ENCODE measurements at regions not wholly inside any gene's neighbourhood (a gene's known extent, or its start where the extent isn't known, plus 50 kb on each side); places are given as distances from the start of the nearest gene placed in this dataset.

- DNase-seq (ENCODE audit: low spot score): no peak
- in situ Hi-C loops (cut with MboI; ENCODE audit: low sequenced_read_pairs, unreplicated experiment): no loop called here
- TF ChIP-seq, protein P1, sequence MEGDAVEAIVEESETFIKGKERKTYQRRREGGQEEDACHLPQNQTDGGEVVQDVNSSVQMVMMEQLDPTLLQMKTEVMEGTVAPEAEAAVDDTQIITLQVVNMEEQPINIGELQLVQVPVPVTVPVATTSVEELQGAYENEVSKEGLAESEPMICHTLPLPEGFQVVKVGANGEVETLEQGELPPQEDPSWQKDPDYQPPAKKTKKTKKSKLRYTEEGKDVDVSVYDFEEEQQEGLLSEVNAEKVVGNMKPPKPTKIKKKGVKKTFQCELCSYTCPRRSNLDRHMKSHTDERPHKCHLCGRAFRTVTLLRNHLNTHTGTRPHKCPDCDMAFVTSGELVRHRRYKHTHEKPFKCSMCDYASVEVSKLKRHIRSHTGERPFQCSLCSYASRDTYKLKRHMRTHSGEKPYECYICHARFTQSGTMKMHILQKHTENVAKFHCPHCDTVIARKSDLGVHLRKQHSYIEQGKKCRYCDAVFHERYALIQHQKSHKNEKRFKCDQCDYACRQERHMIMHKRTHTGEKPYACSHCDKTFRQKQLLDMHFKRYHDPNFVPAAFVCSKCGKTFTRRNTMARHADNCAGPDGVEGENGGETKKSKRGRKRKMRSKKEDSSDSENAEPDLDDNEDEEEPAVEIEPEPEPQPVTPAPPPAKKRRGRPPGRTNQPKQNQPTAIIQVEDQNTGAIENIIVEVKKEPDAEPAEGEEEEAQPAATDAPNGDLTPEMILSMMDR (IDR thresholded peaks at IDR 0.05; ENCODE audit: borderline replicate concordance, control extremely low read depth, extremely low read depth, insufficient read depth, missing control alignments): no peak
Observed at GRCh38 chrX:109830157-109830703, 97.2 kb upstream of the ACSL4 start.

GRCh38 chrX:109830704-109831206, 97.7 kb upstream of the ACSL4 start:
- no peak for DNase-seq (ENCODE audit: low spot score)
- TF ChIP-seq, protein P1 (IDR thresholded peaks at IDR 0.05; ENCODE audit: borderline replicate concordance, control extremely low read depth, extremely low read depth, insufficient read depth, missing control alignments): no peak
- in situ Hi-C loops (cut with MboI; ENCODE audit: low sequenced_read_pairs, unreplicated experiment): no loop called here

GRCh38 chrX:109831326-109831985, 98.4 kb upstream of the ACSL4 start:
- in situ Hi-C loops (cut with MboI; ENCODE audit: low sequenced_read_pairs, unreplicated experiment): no loop called here
- TF ChIP-seq, protein P1 (IDR thresholded peaks at IDR 0.05; ENCODE audit: borderline replicate concordance, control extremely low read depth, extremely low read depth, insufficient read depth, missing control alignments): no peak
- no peak for DNase-seq (ENCODE audit: low spot score)

GRCh38 chrX:109839694-109840567, 106.9 kb upstream of the ACSL4 start:
- TF ChIP-seq, protein P1 (IDR thresholded peaks at IDR 0.05; ENCODE audit: borderline replicate concordance, control extremely low read depth, extremely low read depth, insufficient read depth, missing control alignments): no peak

GRCh38 chrX:109840585-109840984, 107.5 kb upstream of the ACSL4 start:
- in situ Hi-C loops (cut with MboI; ENCODE audit: low sequenced_read_pairs, unreplicated experiment): no loop called here
- DNase-seq (ENCODE audit: low spot score): no peak
- TF ChIP-seq, protein P1 (IDR thresholded peaks at IDR 0.05; ENCODE audit: borderline replicate concordance, control extremely low read depth, extremely low read depth, insufficient read depth, missing control alignments): no peak

More at GRCh38 chrX:109839694-109840567, 106.9 kb upstream of the ACSL4 start:
- in situ Hi-C loops (cut with MboI; ENCODE audit: low sequenced_read_pairs, unreplicated experiment): no loop called here
- no peak for DNase-seq (ENCODE audit: low spot score)

GRCh38 chrX:109841257-109841656, 108.2 kb upstream of the ACSL4 start:
- TF ChIP-seq, protein P1 (IDR thresholded peaks at IDR 0.05; ENCODE audit: borderline replicate concordance, control extremely low read depth, extremely low read depth, insufficient read depth, missing control alignments): no peak
- in situ Hi-C loops (cut with MboI; ENCODE audit: low sequenced_read_pairs, unreplicated experiment): no loop called here
- DNase-seq (ENCODE audit: low spot score): no peak

Data from GM13976 (cell line).